Right lobe of liver (tissue), 4 donors: ENCODE measurements at regions not wholly inside any gene's neighbourhood (a gene's known extent, or its start where the extent isn't known, plus 50 kb on each side); places are given as distances from the start of the nearest gene placed in this dataset.

Experiments
- CTCF ChIP-seq, 4 donors: fragments of 200-600 bp in 3 of 4; fragments of 450-650 bp in 1 of 4; IDR thresholded peaks; one replicate each; pipeline versions ENCODE4 v1.5.1 to v1.8.0; 2016 to 2022; ENCODE audit warnings: antibody characterized with exemption in 4 of 4, mild to moderate bottlenecking in 2 of 4
- POLR2A ChIP-seq: fragments of 450-650 bp; IDR thresholded peaks from one replicate; pipeline ENCODE4 v1.6.1; 2017; ENCODE audit warnings: antibody characterized with exemption, mild to moderate bottlenecking
- donor health status: DM: no; HTN: no; CAD: no.
- donor health status: DM: no; HTN: no; CAD: no.
- donor health status: DM: no; HTN: yes; CAD: no.

- TF ChIP-seq POLR2A (no peak), CTCF (IDR thresholded peaks at IDR 0.05) (no peak)
Observed at GRCh38 chr16:11402051-11402744, 56.9 kb downstream of the RMI2 start.
